ENCODE measurements at regions not wholly inside any gene's neighbourhood (a gene's known extent, or its start where the extent isn't known, plus 50 kb on each side); places are given as distances from the start of the nearest gene placed in this dataset.
"Not testable (repeated sequence)": the region's sequence is repeated elsewhere in the genome, so short reads cannot be mapped to it uniquely, and the experiment has no call there.

DNA sequence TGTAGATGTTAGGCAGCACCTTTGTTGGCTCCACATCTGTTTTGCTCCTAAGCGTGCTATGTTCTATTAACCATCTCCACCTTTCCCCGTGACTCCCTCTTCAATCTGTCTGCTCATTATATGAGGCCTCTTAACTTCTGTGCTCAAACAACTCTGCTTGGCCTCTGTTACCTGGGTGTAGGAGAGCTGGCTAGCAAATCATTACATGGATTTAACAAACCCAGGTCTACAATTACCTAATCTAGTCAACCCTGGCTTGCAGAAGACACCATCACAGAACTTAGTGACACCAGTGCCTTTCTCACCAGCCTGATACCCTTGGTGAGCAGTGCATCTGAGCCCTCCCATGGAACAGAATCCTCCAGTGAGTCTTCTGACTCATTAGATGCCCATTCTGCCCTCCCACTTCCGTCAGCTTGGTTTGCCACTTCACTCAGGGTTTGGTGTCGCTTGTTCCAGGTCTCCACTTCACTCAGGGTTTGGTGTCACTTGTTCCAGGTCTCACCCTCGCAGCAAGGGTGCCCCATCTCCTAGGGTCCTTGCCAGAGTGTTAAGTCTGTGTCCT, 92.0 kb upstream of the KIF26B start:
- DNase-seq (ENCODE audit: low read depth in 3 of 3) = no peak

DNA sequence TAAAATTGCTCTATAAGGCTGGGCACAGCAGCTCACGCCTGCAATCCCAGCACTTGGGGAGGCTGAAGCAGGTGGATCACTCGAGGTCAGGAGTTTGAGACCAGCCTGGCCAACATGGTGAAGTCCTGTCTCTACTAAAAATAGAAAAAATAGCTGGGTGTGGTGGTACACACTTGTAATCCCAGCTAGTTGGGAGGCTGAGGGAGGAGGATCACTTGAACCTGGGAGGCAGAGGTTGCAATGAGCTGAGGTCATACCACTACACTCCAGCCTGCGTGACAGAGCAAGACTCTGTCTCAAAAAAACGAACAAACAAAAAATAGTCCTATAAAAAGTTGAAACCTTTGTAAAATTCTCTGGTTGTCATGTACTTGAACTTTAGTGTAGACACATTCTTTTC, 93.0 kb upstream of the KIF26B start:
- DNase-seq (ENCODE audit: low read depth in 3 of 3) = not testable (repeated sequence)

GRCh38 chr1:245060684-245061374, 94.0 kb upstream of the KIF26B start:
- DNase-seq (ENCODE audit: low read depth in 3 of 3) = no peak

DNA sequence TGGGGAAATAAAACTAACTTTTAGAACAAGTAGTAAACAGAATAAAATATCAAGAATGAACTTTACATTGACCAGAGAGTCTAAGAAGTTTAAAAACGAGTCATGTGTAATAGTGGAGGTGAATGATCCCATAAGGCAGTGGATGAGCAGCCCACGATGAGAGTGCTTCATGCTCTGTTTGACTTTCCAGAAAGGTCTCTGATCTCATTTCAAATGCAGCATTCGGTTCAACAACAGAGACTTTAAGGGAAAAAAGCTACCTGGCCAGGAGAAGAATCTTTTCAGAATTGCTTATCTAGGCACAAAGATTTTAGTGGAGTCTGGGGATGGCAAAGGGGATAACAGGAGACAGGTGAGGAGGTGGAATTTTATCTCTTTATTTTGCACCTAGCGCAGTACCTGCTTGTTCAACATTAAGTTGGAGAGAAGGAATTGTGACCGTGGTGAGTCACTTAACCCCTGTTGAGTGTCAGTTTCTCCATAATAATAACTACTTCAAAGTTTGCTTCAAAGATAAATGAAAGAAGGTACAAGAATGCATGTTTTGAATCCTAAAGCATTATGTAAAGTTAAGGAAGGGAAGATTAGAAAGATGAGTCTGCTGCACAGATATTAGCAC, 94.9 kb upstream of the KIF26B start:
- no peak for DNase-seq (ENCODE audit: low read depth in 3 of 3)

GRCh38 chr1:245058882-245059281, 95.9 kb upstream of the KIF26B start:
- DNase-seq (ENCODE audit: low read depth in 3 of 3) = no peak

DNA sequence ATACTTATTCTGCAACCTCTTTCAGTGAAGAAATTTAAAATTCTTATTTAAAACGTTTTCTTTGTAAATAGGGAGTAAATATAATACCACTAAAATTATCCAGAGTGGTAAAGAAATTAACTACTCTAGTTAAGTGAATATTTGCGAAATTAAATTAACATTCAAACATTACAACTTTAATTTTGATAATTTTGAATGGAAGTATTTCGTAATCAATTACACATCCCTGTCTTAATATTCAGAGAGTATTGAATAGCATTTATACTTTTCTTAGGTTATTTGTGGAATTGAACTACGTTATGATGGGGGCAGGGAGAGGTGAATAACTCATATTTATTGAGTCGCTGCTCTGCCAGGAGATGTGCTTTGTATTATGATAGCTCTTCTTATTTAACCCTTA, 96.3 kb upstream of the KIF26B start:
- no peak for DNase-seq (ENCODE audit: low read depth in 3 of 3)

GRCh38 chr1:245056913-245057312, 97.9 kb upstream of the KIF26B start:
- no peak for DNase-seq (ENCODE audit: low read depth in 3 of 3)

- DNase-seq (ENCODE audit: low read depth in 3 of 3) = not testable (repeated sequence)
These were observed 98.5 kb upstream of the KIF26B start for GRCh38 chr1:245056296-245056695.

GRCh38 chr1:245055752-245056151, 99.0 kb upstream of the KIF26B start:
- no peak for DNase-seq (ENCODE audit: low read depth in 3 of 3)

GRCh38 chr1:245054507-245055270, 100.1 kb upstream of the KIF26B start:
- DNase-seq (ENCODE audit: low read depth in 3 of 3) = no peak

GRCh38 chr1:245054105-245054504, 100.7 kb upstream of the KIF26B start:
- no peak for DNase-seq (ENCODE audit: low read depth in 3 of 3)

DNA sequence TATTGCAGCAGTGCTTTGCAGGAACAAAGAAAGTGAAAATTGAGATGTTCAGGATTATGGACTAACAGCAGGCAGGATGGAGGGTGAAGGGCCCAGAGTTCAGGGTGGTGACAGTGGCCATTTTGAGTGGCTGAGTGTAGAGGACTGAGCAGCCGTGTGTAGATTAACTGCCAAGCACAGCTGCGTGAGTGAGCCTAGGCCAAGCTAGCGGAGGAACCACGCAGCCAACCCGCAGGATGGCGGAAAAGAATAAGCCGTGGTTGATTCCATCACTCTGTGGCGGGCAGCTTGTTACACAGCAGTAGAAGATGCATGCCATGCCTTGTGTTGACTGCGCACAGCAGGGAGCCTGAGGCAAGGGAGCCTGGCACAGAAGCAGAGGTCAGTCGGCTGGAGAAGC, 102.5 kb upstream of the KIF26B start:
- DNase-seq (ENCODE audit: low read depth in 3 of 3) = no peak

DNA sequence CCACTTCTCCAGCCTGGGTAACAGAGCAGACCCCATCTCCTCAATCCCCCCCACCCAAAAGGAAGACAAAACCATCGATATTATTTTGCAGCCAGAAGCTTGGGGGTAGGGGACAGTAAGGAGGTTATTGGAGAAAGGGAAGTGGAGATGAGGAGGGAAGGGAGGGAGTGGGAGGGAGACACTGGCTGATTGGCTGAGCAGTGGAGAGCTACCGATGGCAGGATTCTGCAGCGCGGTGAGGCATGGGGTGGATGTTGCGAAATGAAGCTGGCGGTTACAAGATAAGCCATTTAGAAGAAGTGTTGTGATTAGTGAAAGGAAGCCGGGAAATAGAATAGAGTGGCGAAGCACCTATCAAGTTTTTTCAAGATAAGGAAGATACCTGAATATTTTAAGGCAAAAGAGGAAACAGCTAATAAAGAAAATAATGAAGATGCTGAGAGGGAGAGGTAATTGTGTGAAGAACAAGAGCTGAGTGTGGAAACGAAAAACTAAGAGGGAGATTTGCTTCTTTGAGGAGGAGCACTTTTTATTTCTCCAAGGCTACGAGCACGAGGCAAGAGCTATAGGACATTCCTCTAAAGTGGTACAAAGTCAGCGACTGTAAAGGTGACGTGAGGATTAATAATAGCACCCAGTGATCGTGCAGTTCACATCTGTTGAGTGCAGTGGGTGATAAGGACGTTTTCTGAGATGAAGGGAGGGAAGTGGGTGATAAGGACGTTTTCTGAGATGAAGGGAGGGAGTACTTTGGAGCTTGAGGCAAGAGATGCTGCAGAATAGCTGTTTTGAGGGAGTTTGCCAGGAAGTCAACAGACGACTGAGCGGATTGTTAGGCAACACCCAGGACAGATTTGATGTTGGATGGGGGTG, 103.2 kb upstream of the KIF26B start:
- DNase-seq (ENCODE audit: low read depth in 3 of 3) = peak in 1 of 3 experiments; percentile 12

- DNase-seq (ENCODE audit: low read depth in 3 of 3) = no peak
These were observed 108.0 kb upstream of the KIF26B start for GRCh38 chr1:245046769-245047168.

- no peak for DNase-seq (ENCODE audit: low read depth in 3 of 3)
These were observed 108.5 kb upstream of the KIF26B start for GRCh38 chr1:245046315-245046714.

DNA sequence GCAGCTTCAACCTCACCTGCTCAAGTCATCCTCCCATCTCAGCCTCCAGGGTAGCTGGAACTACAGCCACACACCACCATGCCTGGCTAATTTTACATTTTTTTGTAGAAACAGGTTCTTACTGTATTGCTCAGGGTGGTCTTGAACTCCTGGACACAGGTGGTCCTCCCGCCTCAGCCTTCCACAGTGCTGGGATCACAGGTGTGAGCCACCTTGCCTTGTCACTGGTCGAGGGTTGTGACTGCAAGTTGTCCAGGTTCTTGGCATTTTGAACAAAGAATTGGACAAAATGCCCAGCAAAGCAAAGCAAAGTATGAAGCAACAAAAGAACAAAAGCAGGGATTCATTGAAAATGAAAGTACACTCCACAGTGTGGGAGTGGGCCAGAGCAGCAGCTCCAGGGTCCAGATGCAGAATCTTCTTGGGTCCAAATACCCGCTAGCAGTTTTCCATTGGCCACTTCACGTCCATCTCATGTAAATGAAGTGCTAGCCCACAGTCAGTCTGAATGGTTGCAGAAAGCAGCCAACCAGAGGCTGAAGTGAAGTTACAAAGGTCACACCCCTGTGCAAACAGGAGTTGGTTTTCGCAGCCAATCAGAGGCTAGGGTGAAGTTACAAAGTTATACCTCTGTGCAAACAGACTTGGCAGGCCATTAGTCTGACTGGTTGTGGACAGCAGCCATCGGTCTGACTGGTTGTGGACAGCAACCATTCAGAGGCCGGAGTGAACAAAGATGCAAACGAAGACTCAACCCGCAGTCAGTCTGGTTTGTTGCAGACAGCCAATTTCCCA, 109.5 kb upstream of the KIF26B start:
- DNase-seq (ENCODE audit: low read depth in 3 of 3) = no peak

GRCh38 chr1:245043611-245043940, 111.2 kb upstream of the KIF26B start:
- DNase-seq (ENCODE audit: low read depth in 3 of 3) = no peak

DNA sequence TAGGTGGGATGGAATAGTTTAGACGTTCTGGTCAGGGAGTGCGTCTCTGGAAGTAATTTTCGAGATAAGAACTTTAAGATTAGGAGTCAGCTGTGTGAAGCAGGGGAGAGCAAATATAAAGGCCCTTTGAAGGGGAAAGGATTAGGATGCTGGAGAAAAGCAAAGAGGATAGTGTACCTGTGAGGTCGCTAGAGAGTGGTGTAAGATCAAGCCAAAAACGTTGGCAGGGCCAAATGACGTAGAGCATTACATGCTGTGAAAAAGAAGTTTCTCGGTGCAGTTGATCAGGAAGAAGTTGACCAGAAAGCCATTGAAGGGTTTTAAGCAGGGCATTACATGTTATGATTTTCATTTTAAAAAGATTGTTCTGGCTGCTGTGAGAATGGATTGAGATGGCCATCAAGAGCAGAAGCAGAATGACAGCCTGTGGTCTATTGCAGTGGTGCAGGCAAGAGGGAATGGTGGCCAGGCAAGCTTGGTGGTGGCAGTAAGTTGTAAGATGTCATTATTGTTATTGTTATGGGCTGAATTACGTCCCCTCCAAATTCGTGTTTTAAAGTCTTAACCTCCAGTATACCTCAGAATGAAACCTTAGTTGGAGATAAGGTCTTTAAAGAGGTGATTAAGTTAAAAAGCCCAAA, 113.6 kb upstream of the KIF26B start:
- DNase-seq (ENCODE audit: low read depth in 3 of 3) = no peak

- no peak for DNase-seq (ENCODE audit: low read depth in 3 of 3)
These were observed 115.6 kb upstream of the KIF26B start for GRCh38 chr1:245039196-245039595.

DNA sequence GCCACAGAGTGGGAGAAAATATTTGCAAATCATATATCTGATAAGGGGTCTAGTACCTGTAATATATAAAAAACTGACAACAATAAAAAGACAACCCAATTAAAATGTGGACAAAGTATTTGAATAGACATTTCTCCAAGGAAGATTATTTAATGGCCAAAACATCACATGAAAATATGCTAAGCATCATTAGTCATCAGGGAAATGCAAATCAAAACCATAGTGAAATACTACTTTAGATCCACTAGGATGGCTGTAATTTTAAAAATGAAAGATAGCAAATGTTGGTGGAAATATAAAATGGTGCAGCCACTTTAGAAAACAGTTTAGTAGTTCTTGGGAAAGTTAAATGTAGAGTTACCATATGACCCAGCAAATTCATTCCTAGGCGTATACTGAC, 118.7 kb upstream of the KIF26B start:
- no peak for DNase-seq (ENCODE audit: low read depth in 3 of 3)
